PC-9 (cell line): ENCODE measurements at regions not wholly inside any gene's neighbourhood (a gene's known extent, or its start where the extent isn't known, plus 50 kb on each side); places are given as distances from the start of the nearest gene placed in this dataset.
A peak's percentile ranks its signal among the peaks of the same experiment; 100 is the strongest.

ENCODE experiments used
- BruUV-seq: library from RNA; stranded (reverse); fragments of 400-500 nt; replicated peaks from 2 replicates; lab custom pipeline; 2021; lab: Mats Ljungman, UMichigan
- CTCF ChIA-PET: fragments of 300-600 bp; sonication (Branson Sonifier 250); formaldehyde crosslinking; loops from one replicate; lab custom pipeline; 2022; ENCODE audit warnings: antibody characterized with exemption; lab: Charles Lee
- POLR2A ChIA-PET: fragments of 300-600 bp; sonication (Branson Sonifier 250); formaldehyde crosslinking; loops from one replicate; lab custom pipeline; 2022; ENCODE audit warnings: antibody characterized with exemption; ENCODE audit not compliant: unreplicated experiment; lab: Charles Lee
- DNase-seq, 2 experiments: peaks; one replicate each; pipeline versions ENCODE4 v3.0.0 to v3.0.0-alpha.2; 2015 to 2022; ENCODE audit warnings: mixed read lengths in 1 of 2
- H2AFZ ChIP-seq: fragments of 200-600 bp; sonication (generic); 2 replicates; pipeline ENCODE4 v1.8.1; 2017; ENCODE audit warnings: antibody characterized with exemption
- H3F3A ChIP-seq: fragments of 200-600 bp; sonication (generic); 2 replicates; pipeline ENCODE4 v1.8.1; 2017; ENCODE audit warnings: antibody characterized with exemption, mild to moderate bottlenecking, low read depth; ENCODE audit not compliant: insufficient read depth
- H3K27ac ChIP-seq: fragments of 200-600 bp; sonication (generic); 2 replicates; pipeline ENCODE4 v1.6.1; 2016; ENCODE audit warnings: mixed run types
- H3K27me3 ChIP-seq: fragments of 200-600 bp; sonication (generic); 2 replicates; pipeline ENCODE4 v1.6.1; 2016; ENCODE audit warnings: low read depth, mixed run types; ENCODE audit not compliant: insufficient read depth
- H3K36me3 ChIP-seq: fragments of 200-600 bp; sonication (generic); 2 replicates; pipeline ENCODE4 v1.6.1; 2016; ENCODE audit warnings: low read depth, mixed run types
- H3K4me1 ChIP-seq: fragments of 200-600 bp; sonication (generic); replicated peaks from 2 replicates; pipeline ENCODE4 v1.6.1; 2016; ENCODE audit warnings: mixed run types; ENCODE audit not compliant: insufficient read depth
- H3K4me2 ChIP-seq: fragments of 200-600 bp; sonication (generic); 2 replicates; pipeline ENCODE4 v1.6.1; 2017; ENCODE audit warnings: mixed run types
- H3K4me3 ChIP-seq: fragments of 200-600 bp; sonication (generic); 2 replicates; pipeline ENCODE4 v1.6.1; 2016; ENCODE audit warnings: mixed run types
- H3K79me2 ChIP-seq: fragments of 200-600 bp; sonication (generic); 2 replicates; pipeline ENCODE4 v1.6.1; 2017; ENCODE audit warnings: low read depth, mixed run types
- H3K9me2 ChIP-seq: fragments of 200-600 bp; sonication (generic); 2 replicates; pipeline ENCODE4 v1.8.1; 2017; ENCODE audit warnings: mild to moderate bottlenecking; ENCODE audit not compliant: insufficient read depth
- H3K9me3 ChIP-seq: fragments of 200-600 bp; sonication (generic); 2 replicates; pipeline ENCODE4 v1.8.1; 2016; ENCODE audit warnings: low read depth; ENCODE audit not compliant: insufficient read depth
- H4K20me1 ChIP-seq: fragments of 200-600 bp; sonication (generic); 2 replicates; pipeline ENCODE4 v1.8.1; 2017; ENCODE audit not compliant: insufficient read depth
- EZH2 ChIP-seq: fragments of 200-600 bp; sonication (generic); IDR thresholded peaks from 2 replicates; pipeline ENCODE4 v1.8.0; 2017; ENCODE audit warnings: antibody characterized with exemption, low read depth
- intact Hi-C: fragments of 100-400 bp; cut with micrococcal nuclease; formaldehyde crosslinking; loops from one replicate; pipeline ENCODE4 v1.10.0; 2022; ENCODE audit not compliant: unreplicated experiment
- TF ChIP-seq, protein P1 (sequence below): fragments of 200-600 bp; sonication (generic); conservative IDR thresholded peaks from 2 replicates; pipeline ENCODE4 v1.6.1; 2017; ENCODE audit warnings: mixed run types, antibody characterized with exemption, mild to moderate bottlenecking, moderate library complexity

DNA sequence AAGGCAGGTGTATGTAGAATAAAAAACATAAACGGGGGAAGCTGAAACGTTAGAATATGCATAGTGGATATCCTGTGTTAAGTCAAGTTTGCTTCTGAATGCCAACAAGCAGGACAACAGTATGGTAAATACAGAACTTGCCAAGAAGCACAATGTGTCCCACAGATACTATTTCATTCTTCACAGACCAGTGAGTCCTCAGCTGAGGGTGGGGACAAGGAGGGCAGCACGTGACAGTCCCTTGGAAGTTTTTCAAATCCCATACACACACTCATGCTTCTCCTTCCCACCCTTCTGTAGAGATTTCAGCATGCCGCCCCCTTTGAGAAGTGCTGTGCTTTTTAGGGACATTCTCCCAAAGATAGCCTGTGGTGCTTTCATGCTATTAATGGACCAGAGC lies 268.5 kb upstream of the ECI2 start:
- H3K27me3 ChIP-seq, result no peaks in the 10 kb centered on the region
- no peaks in the 10 kb centered on the region for H3K79me2 ChIP-seq
- H3K4me3 ChIP-seq, result no peak overlapping the region
- H3K9me3 ChIP-seq, result no peaks in the 10 kb centered on the region
- no peak overlapping the region for H3K27ac ChIP-seq
- DNase-seq, result no peak
- peaks cover 12% of the 10 kb centered on the region for H3K4me1 ChIP-seq
- H3K9me2 ChIP-seq, result no peaks in the 10 kb centered on the region
- H3K4me2 ChIP-seq, result no peak overlapping the region
- intact Hi-C loops, result loop anchor here (5.0 kb wide), 1 partner anchor 47 kb away; no protein-coding TSS in a partner anchor
- ChIA-PET CTCF (no interaction called here), POLR2A (interaction anchor here (0.5 kb wide), 1 partner anchor 45 kb away, joined by 4 read pairs; no protein-coding TSS in a partner anchor)
- no peaks in the 10 kb centered on the region for H4K20me1 ChIP-seq
- H3K36me3 ChIP-seq, result no peaks in the 10 kb centered on the region
- no peak for TF ChIP-seq EZH2
- TF ChIP-seq, protein P1, sequence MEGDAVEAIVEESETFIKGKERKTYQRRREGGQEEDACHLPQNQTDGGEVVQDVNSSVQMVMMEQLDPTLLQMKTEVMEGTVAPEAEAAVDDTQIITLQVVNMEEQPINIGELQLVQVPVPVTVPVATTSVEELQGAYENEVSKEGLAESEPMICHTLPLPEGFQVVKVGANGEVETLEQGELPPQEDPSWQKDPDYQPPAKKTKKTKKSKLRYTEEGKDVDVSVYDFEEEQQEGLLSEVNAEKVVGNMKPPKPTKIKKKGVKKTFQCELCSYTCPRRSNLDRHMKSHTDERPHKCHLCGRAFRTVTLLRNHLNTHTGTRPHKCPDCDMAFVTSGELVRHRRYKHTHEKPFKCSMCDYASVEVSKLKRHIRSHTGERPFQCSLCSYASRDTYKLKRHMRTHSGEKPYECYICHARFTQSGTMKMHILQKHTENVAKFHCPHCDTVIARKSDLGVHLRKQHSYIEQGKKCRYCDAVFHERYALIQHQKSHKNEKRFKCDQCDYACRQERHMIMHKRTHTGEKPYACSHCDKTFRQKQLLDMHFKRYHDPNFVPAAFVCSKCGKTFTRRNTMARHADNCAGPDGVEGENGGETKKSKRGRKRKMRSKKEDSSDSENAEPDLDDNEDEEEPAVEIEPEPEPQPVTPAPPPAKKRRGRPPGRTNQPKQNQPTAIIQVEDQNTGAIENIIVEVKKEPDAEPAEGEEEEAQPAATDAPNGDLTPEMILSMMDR, result no peak
- no peaks in the 10 kb centered on the region for H3F3A ChIP-seq
- no peak overlapping the region for H2AFZ ChIP-seq
- no TSS peak for BruUV-seq

DNA sequence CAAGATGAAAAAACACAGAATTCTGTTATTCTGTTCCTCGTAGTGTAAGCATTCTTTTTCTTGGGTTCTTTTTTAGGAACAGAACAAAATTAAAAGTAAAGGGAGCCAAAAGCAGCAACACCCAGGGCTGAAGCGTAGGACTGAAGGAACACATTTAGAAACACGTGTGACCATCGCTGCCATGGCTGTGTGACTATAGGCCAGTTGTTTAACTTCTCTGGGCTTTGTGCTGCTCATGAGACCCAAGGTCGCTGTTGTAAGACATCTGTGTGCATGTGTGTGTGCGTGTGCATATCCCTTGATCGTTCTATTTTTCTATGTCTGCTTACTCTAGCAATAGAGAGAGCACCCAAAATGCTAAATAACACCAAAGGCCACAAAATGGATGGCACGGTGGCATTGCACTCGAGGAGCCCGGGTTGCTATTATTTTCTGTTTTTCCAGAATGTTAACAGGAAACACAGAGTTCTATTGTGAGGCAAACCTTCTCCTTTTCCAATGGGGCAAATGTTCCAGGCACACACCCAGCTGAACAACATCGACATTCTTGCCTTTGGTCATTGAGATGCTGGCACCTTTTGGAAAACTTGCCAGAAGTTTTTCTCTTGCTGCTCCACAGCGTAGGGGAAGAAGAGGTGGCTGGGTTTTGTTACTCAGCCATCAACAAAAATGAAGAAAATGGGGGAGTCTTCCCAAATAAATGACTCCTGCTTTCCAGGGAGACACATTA lies 267.8 kb upstream of the ECI2 start:
- CTCF ChIA-PET, result no interaction called here
- POLR2A ChIA-PET, result no interaction called here
- no peaks in the 10 kb centered on the region for H3K9me2 ChIP-seq
- no peaks in the 10 kb centered on the region for H4K20me1 ChIP-seq
- no peak for DNase-seq
- no peaks in the 10 kb centered on the region for H3K27me3 ChIP-seq
- no peak overlapping the region for H3K4me2 ChIP-seq
- intact Hi-C loops, result loop anchor here (5.0 kb wide), 1 partner anchor 46 kb away; no protein-coding TSS in a partner anchor
- no peaks in the 10 kb centered on the region for H3K9me3 ChIP-seq
- no peaks in the 10 kb centered on the region for H3F3A ChIP-seq
- no TSS peak for BruUV-seq
- H2AFZ ChIP-seq, result no peak overlapping the region
- no peak overlapping the region for H3K27ac ChIP-seq
- TF ChIP-seq, protein P1, result no peak
- no peak for TF ChIP-seq EZH2
- peaks cover 12% of the 10 kb centered on the region for H3K4me1 ChIP-seq
- no peaks in the 10 kb centered on the region for H3K79me2 ChIP-seq
- H3K4me3 ChIP-seq, result no peak overlapping the region
- no peaks in the 10 kb centered on the region for H3K36me3 ChIP-seq

DNA sequence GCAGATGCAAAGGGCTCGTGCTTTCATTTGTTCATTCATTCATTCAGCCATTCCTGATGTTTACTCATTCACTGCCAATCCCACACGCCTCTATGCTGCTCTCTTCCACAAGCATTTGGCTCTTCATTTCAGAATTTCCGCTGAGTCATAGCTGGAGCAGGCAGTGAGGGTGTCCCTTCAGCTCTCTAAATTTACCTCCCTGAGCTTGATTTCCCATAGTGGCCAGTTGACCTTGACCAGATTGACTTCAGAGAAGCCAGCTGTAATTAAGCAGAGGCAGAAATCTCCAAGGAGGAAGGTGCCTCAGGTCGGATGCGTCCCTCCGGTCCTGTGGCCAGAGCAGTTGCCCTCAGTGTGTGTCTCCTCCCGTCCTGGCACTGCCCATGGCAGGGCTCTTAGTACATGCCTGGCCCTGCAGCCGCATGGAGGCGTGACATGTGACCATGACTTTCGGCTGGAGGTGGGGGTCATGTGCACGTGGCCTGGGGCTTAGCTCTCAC lies 267.2 kb upstream of the ECI2 start:
- Histone ChIP-seq H3K4me1 (peaks cover 12% of the 10 kb centered on the region), H3F3A (no peaks in the 10 kb centered on the region), H3K27ac (peak overlapping the region; percentile 51; the same call in 1 of the 2 replicates), H4K20me1 (no peaks in the 10 kb centered on the region), H3K36me3 (no peaks in the 10 kb centered on the region), H3K79me2 (no peaks in the 10 kb centered on the region), H3K9me3 (no peaks in the 10 kb centered on the region), H2AFZ (0 out of 2 replicates have a peak overlapping the region, but pooled peaks have one; percentile 59), H3K9me2 (no peaks in the 10 kb centered on the region), H3K27me3 (no peaks in the 10 kb centered on the region), H3K4me2 (no peak overlapping the region), H3K4me3 (no peak overlapping the region)
- intact Hi-C loops, result loop anchor here (1.0 to 5.0 kb wide), 2 partner anchors 45 to 373 kb away; no protein-coding TSS in a partner anchor
- TF ChIP-seq EZH2, result no peak
- TF ChIP-seq, protein P1, result no peak
- BruUV-seq, result no TSS peak
- POLR2A ChIA-PET, result interaction anchor here (0.6 kb wide), 1 partner anchor 122 kb away, joined by 3 read pairs; no protein-coding TSS in a partner anchor
- CTCF ChIA-PET, result no interaction called here
- peak; percentile 25 to 40 for DNase-seq
